ENCODE measurements at regions not wholly inside any gene's neighbourhood (a gene's known extent, or its start where the extent isn't known, plus 50 kb on each side); places are given as distances from the start of the nearest gene placed in this dataset.

DNA sequence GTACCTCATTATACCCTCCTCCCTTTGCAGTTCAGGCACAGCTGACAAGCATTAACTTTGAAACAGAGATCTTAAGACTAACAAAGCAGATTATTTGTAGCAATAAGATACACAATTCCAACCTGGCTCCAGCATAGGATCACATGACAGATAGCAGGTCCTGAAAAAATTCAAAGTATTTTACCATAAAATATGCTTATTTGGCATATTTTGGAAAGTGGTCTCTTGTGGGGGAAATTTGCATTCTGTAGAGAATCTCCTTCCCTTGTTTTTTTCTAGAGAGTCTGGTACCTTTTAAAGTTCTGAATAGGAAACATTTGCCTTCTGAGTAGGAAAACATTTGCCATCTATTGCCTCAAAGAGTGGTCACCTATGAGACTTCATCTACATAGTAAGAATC is 212.8 kb upstream of the SH3BP4 start:
- Histone ChIP-seq H3K9me3 (peaks cover 0 to 5% of the 10 kb centered on the region in 2 donors), H3K36me3 (no peaks in the 10 kb centered on the region), H3K4me1 (no peaks in the 10 kb centered on the region), H3K27me3 (no peaks in the 10 kb centered on the region), H3K4me3 (no peak overlapping the region), H3K27ac (no peak overlapping the region)
- intact Hi-C loops (cut with DNase I; ENCODE audit: low total_unique reads) (no loop called here), in situ Hi-C loops (cut with MboI; ENCODE audit: low pct_ligation_motif_present in 1 of 4, low pct_unique_long_range_greater_than_20kb in 1 of 4, low sequenced_read_pairs in 3 of 4) (no loop called here)
- TF ChIP-seq CTCF (IDR thresholded peaks at IDR 0.05) (no peak), POLR2AphosphoS5 (IDR thresholded peaks at IDR 0.05) (no peak), POLR2A (IDR thresholded peaks at IDR 0.05) (no peak), EP300 (IDR thresholded peaks at IDR 0.05; ENCODE audit: low read depth) (no peak)
- DNase-seq: no peak

- in situ Hi-C loops (cut with MboI; ENCODE audit: low pct_ligation_motif_present in 1 of 4, low pct_unique_long_range_greater_than_20kb in 1 of 4, low sequenced_read_pairs in 3 of 4): no loop called here
- Histone ChIP-seq H3K27ac (no peak overlapping the region), H3K9me3 (peaks cover 0 to 5% of the 10 kb centered on the region in 2 donors), H3K27me3 (no peaks in the 10 kb centered on the region), H3K4me1 (no peaks in the 10 kb centered on the region), H3K4me3 (no peak overlapping the region), H3K36me3 (no peaks in the 10 kb centered on the region)
- TF ChIP-seq POLR2A (IDR thresholded peaks at IDR 0.05): no peak
- no peak for TF ChIP-seq POLR2AphosphoS5 (IDR thresholded peaks at IDR 0.05)
- TF ChIP-seq CTCF (IDR thresholded peaks at IDR 0.05): no peak
- no peak for TF ChIP-seq EP300 (IDR thresholded peaks at IDR 0.05; ENCODE audit: low read depth)
- intact Hi-C loops (cut with DNase I; ENCODE audit: low total_unique reads): no loop called here
- 94 to 100% methylated on average over 2 of the region's 2 CpGs for WGBS, 2 donors (ENCODE audit: low coverage in 1 of 2)
- no peak for DNase-seq
Observed at GRCh38 chr2:234735829-234736228, 216.0 kb upstream of the SH3BP4 start.

- no peak overlapping the region for H3K4me3 ChIP-seq
- no peaks in the 10 kb centered on the region for H3K36me3 ChIP-seq
- no peak for DNase-seq
- H3K27me3 ChIP-seq: no peaks in the 10 kb centered on the region
- no peak overlapping the region for H3K27ac ChIP-seq
- H3K9me3 ChIP-seq: peaks cover 0 to 5% of the 10 kb centered on the region in 2 donors
- in situ Hi-C loops (cut with MboI; ENCODE audit: low pct_ligation_motif_present in 1 of 4, low pct_unique_long_range_greater_than_20kb in 1 of 4, low sequenced_read_pairs in 3 of 4): no loop called here
- intact Hi-C loops (cut with DNase I; ENCODE audit: low total_unique reads): no loop called here
- no peaks in the 10 kb centered on the region for H3K4me1 ChIP-seq
- WGBS, 2 donors (ENCODE audit: low coverage in 1 of 2): 51 to 58% methylated on average over 4 to 6 of the region's 6 CpGs
- TF ChIP-seq EP300 (IDR thresholded peaks at IDR 0.05; ENCODE audit: low read depth): no peak
- no peak for TF ChIP-seq POLR2A (IDR thresholded peaks at IDR 0.05)
- TF ChIP-seq CTCF (IDR thresholded peaks at IDR 0.05): no peak
- TF ChIP-seq POLR2AphosphoS5 (IDR thresholded peaks at IDR 0.05): no peak
Observed at GRCh38 chr2:234733795-234734600, 217.8 kb upstream of the SH3BP4 start.

- H3K4me1 ChIP-seq: no peaks in the 10 kb centered on the region
- no peaks in the 10 kb centered on the region for H3K27me3 ChIP-seq
- no peaks in the 10 kb centered on the region for H3K36me3 ChIP-seq
- TF ChIP-seq POLR2AphosphoS5 (IDR thresholded peaks at IDR 0.05): no peak
- TF ChIP-seq EP300 (IDR thresholded peaks at IDR 0.05; ENCODE audit: low read depth): no peak
- TF ChIP-seq POLR2A (IDR thresholded peaks at IDR 0.05): no peak
- no peak for TF ChIP-seq CTCF (IDR thresholded peaks at IDR 0.05)
- H3K27ac ChIP-seq: no peak overlapping the region
- in situ Hi-C loops (cut with MboI; ENCODE audit: low pct_ligation_motif_present in 1 of 4, low pct_unique_long_range_greater_than_20kb in 1 of 4, low sequenced_read_pairs in 3 of 4) (no loop called here), intact Hi-C loops (cut with DNase I; ENCODE audit: low total_unique reads) (no loop called here)
- peaks cover 0 to 5% of the 10 kb centered on the region in 2 donors for H3K9me3 ChIP-seq
- DNase-seq: no peak
- 79 to 87% methylated on average over 6 of the region's 6 CpGs for WGBS, 2 donors (ENCODE audit: low coverage in 1 of 2)
- no peak overlapping the region for H3K4me3 ChIP-seq
Observed at GRCh38 chr2:234733093-234733489, 218.7 kb upstream of the SH3BP4 start.

Data from transverse colon (tissue), 4 donors.